Osteoblast (primary cell): ENCODE measurements at regions not wholly inside any gene's neighbourhood (a gene's known extent, or its start where the extent isn't known, plus 50 kb on each side); places are given as distances from the start of the nearest gene placed in this dataset.
"Not testable (repeated sequence)": the region's sequence is repeated elsewhere in the genome, so short reads cannot be mapped to it uniquely, and the experiment has no call there.

Source experiments
- DNase-seq: peaks from one replicate; pipeline ENCODE4 v3.0.0; 2011; ENCODE audit warnings: low spot score, mixed read lengths; ENCODE audit not compliant: insufficient read length; ENCODE audit errors: missing footprints
- H2AFZ ChIP-seq: 2 replicates; pipeline ENCODE4 v1.6.0; 2011; ENCODE audit warnings: mild to moderate bottlenecking, low read length
- H3K27ac ChIP-seq: 2 replicates; pipeline ENCODE4 v1.5.1; 2011; ENCODE audit warnings: mild to moderate bottlenecking, low read depth, low read length, moderate library complexity
- H3K27me3 ChIP-seq: 2 replicates; pipeline ENCODE4 v1.6.0; 2012; ENCODE audit warnings: mild to moderate bottlenecking, control low read depth, inconsistent platforms, low read length, moderate library complexity; ENCODE audit not compliant: insufficient read depth
- H3K36me3 ChIP-seq: 2 replicates; pipeline ENCODE4 v1.5.1; 2011; ENCODE audit warnings: mild to moderate bottlenecking, low read length, control low read depth, moderate library complexity; ENCODE audit not compliant: insufficient read depth
- H3K4me1 ChIP-seq: 2 replicates; pipeline ENCODE4 v1.5.1; 2011; ENCODE audit warnings: mild to moderate bottlenecking, low read length, control low read depth, moderate library complexity; ENCODE audit not compliant: insufficient read depth
- H3K4me2 ChIP-seq: 2 replicates; pipeline ENCODE4 v1.6.0; 2011; ENCODE audit warnings: mild to moderate bottlenecking, low read length; ENCODE audit not compliant: insufficient read depth
- H3K4me3 ChIP-seq: fragments of 200-600 bp; sonication (generic); 3 replicates; pipeline ENCODE4 v1.5.1; 2012; ENCODE audit warnings: mild to moderate bottlenecking, low read length, inconsistent platforms; ENCODE audit not compliant: insufficient read depth
- H3K79me2 ChIP-seq: 2 replicates; pipeline ENCODE4 v1.6.0; 2012; ENCODE audit warnings: mild to moderate bottlenecking, low read length, control low read depth, inconsistent platforms; ENCODE audit not compliant: insufficient read depth
- H3K9me3 ChIP-seq: 2 replicates; pipeline ENCODE4 v1.5.1; 2011; ENCODE audit warnings: low read depth, low read length, control low read depth
- H4K20me1 ChIP-seq: 2 replicates; pipeline ENCODE4 v1.6.0; 2012; ENCODE audit warnings: mild to moderate bottlenecking, low read length, control low read depth; ENCODE audit not compliant: insufficient read depth

- not testable (repeated sequence) for H3K9me3 ChIP-seq, DNase-seq, H3K27ac ChIP-seq, H3K4me1 ChIP-seq, H3K4me3 ChIP-seq, H3K27me3 ChIP-seq, H3K79me2 ChIP-seq, H4K20me1 ChIP-seq, H2AFZ ChIP-seq, H3K4me2 ChIP-seq, H3K36me3 ChIP-seq
Measured at GRCh38 chr5:176018598-176018997, 50.5 kb upstream of the THOC3 start.

GRCh38 chr5:176020852-176021251, 52.7 kb upstream of the THOC3 start:
- not testable (repeated sequence) for H3K9me3 ChIP-seq, H3K27ac ChIP-seq, H3K4me1 ChIP-seq, H3K4me2 ChIP-seq, H4K20me1 ChIP-seq, H3K27me3 ChIP-seq, H3K36me3 ChIP-seq, H3K4me3 ChIP-seq, DNase-seq, H2AFZ ChIP-seq, H3K79me2 ChIP-seq

- not testable (repeated sequence) for H3K27me3 ChIP-seq, H3K79me2 ChIP-seq, H3K27ac ChIP-seq, H4K20me1 ChIP-seq, H2AFZ ChIP-seq, H3K4me3 ChIP-seq, H3K4me2 ChIP-seq, DNase-seq, H3K4me1 ChIP-seq, H3K9me3 ChIP-seq, H3K36me3 ChIP-seq
Measured at GRCh38 chr5:176023535-176023934, 55.4 kb upstream of the THOC3 start.

GRCh38 chr5:176029445-176029844, 61.3 kb upstream of the THOC3 start:
- H2AFZ ChIP-seq, H3K4me1 ChIP-seq, H3K4me3 ChIP-seq, H3K27me3 ChIP-seq, H3K79me2 ChIP-seq, H3K4me2 ChIP-seq, H3K36me3 ChIP-seq, DNase-seq, H4K20me1 ChIP-seq, H3K27ac ChIP-seq, H3K9me3 ChIP-seq: not testable (repeated sequence)

- not testable (repeated sequence) for H3K4me2 ChIP-seq, H3K27me3 ChIP-seq, H3K36me3 ChIP-seq, H2AFZ ChIP-seq, H3K79me2 ChIP-seq, H3K4me3 ChIP-seq, H3K9me3 ChIP-seq, H4K20me1 ChIP-seq, H3K27ac ChIP-seq, H3K4me1 ChIP-seq, DNase-seq
Measured at GRCh38 chr5:176030361-176031117, 62.4 kb upstream of the THOC3 start.

GRCh38 chr5:176031118-176031510, 63.0 kb upstream of the THOC3 start:
- not testable (repeated sequence) for DNase-seq, H3K36me3 ChIP-seq, H3K4me3 ChIP-seq, H3K27ac ChIP-seq, H3K27me3 ChIP-seq, H4K20me1 ChIP-seq, H2AFZ ChIP-seq, H3K79me2 ChIP-seq, H3K4me1 ChIP-seq, H3K4me2 ChIP-seq, H3K9me3 ChIP-seq

- not testable (repeated sequence) for H4K20me1 ChIP-seq, H3K4me3 ChIP-seq, H2AFZ ChIP-seq, H3K27ac ChIP-seq, H3K4me2 ChIP-seq, H3K27me3 ChIP-seq, H3K79me2 ChIP-seq, H3K4me1 ChIP-seq, H3K36me3 ChIP-seq, DNase-seq, H3K9me3 ChIP-seq
Measured at GRCh38 chr5:176033186-176033585, 65.1 kb upstream of the THOC3 start.

GRCh38 chr5:176034407-176035200, 66.5 kb upstream of the THOC3 start:
- not testable (repeated sequence) for DNase-seq, H3K36me3 ChIP-seq, H2AFZ ChIP-seq, H4K20me1 ChIP-seq, H3K27ac ChIP-seq, H3K27me3 ChIP-seq, H3K4me2 ChIP-seq, H3K79me2 ChIP-seq, H3K9me3 ChIP-seq, H3K4me1 ChIP-seq, H3K4me3 ChIP-seq

GRCh38 chr5:176035201-176035530, 67.1 kb upstream of the THOC3 start:
- not testable (repeated sequence) for H4K20me1 ChIP-seq, H2AFZ ChIP-seq, H3K27ac ChIP-seq, H3K4me3 ChIP-seq, H3K36me3 ChIP-seq, DNase-seq, H3K4me2 ChIP-seq, H3K79me2 ChIP-seq, H3K4me1 ChIP-seq, H3K9me3 ChIP-seq, H3K27me3 ChIP-seq
